GM19438 (cell line): ENCODE measurements at regions not wholly inside any gene's neighbourhood (a gene's known extent, or its start where the extent isn't known, plus 50 kb on each side); places are given as distances from the start of the nearest gene placed in this dataset.

Source experiments
- ATAC-seq: cut with Tn5 transposase; IDR thresholded peaks from one replicate; pipeline ENCODE4 v1.9.1; 2021; ENCODE audit warnings: low read depth; ENCODE audit not compliant: unreplicated experiment

GRCh38 chr11:133787379-133788141 is 57.8 kb downstream of the SPATA19 start:
- no peak for ATAC-seq

GRCh38 chr11:133785795-133786340 is 59.4 kb downstream of the SPATA19 start:
- ATAC-seq, result peak; percentile 81

GRCh38 chr11:133784359-133784758 is 61.0 kb downstream of the SPATA19 start:
- no peak for ATAC-seq

- ATAC-seq, result no peak
Observed at GRCh38 chr11:133782116-133782725, 63.1 kb downstream of the SPATA19 start.

- no peak for ATAC-seq
Observed at GRCh38 chr11:133778161-133778560, 67.2 kb downstream of the SPATA19 start.

GRCh38 chr11:133776671-133777367 is 68.5 kb downstream of the SPATA19 start:
- ATAC-seq, result no peak

- ATAC-seq, result no peak
Observed at GRCh38 chr11:133762538-133762937, 82.8 kb downstream of the SPATA19 start.

- no peak for ATAC-seq
Observed at GRCh38 chr11:133753150-133753549, 92.2 kb downstream of the SPATA19 start.

GRCh38 chr11:133749841-133750240 is 95.5 kb downstream of the SPATA19 start:
- no peak for ATAC-seq

- no peak for ATAC-seq
Observed at GRCh38 chr11:133747409-133747808, 97.9 kb downstream of the SPATA19 start.

- no peak for ATAC-seq
Observed at GRCh38 chr11:133746663-133747306, 98.5 kb downstream of the SPATA19 start.

- ATAC-seq, result no peak
Observed at GRCh38 chr11:133745791-133746190, 99.5 kb downstream of the SPATA19 start.

GRCh38 chr11:133742353-133742752 is 103.0 kb downstream of the SPATA19 start:
- no peak for ATAC-seq

- ATAC-seq, result no peak
Observed at GRCh38 chr11:133740963-133741362, 104.3 kb downstream of the SPATA19 start.

- ATAC-seq, result no peak
Observed at GRCh38 chr11:133739481-133739880, 105.8 kb downstream of the SPATA19 start.

GRCh38 chr11:133738624-133739023 is 106.7 kb downstream of the SPATA19 start:
- ATAC-seq, result no peak

GRCh38 chr11:133733631-133734030 is 111.7 kb downstream of the SPATA19 start:
- ATAC-seq, result no peak

GRCh38 chr11:133732109-133732674 is 113.1 kb downstream of the SPATA19 start:
- ATAC-seq, result no peak

GRCh38 chr11:133727774-133728173 is 117.5 kb downstream of the SPATA19 start:
- ATAC-seq, result no peak

- ATAC-seq, result no peak
Observed at GRCh38 chr11:133726542-133726941, 118.8 kb downstream of the SPATA19 start.
